Stimulated activated naive B cell treated with anti-CD40 and anti-IgM and Interleukin-4, amounts not matched to agents 10 μg/mL and 1 μg/mL and 100 μg/mL, for 72 hours (primary cell): ENCODE measurements at regions not wholly inside any gene's neighbourhood (a gene's known extent, or its start where the extent isn't known, plus 50 kb on each side); places are given as distances from the start of the nearest gene placed in this dataset.
A peak's percentile ranks its signal among the peaks of the same experiment; 100 is the strongest.
"Not testable (repeated sequence)": the region's sequence is repeated elsewhere in the genome, so short reads cannot be mapped to it uniquely, and the experiment has no call there.

Source experiments
- ATAC-seq, 2 donors: fragments of 150-1000 bp; cut with Tn5 transposase; replicated peaks; 2 replicates each; pipeline ENCODE4 v1.10.0; 2021; ENCODE audit warnings: moderate library complexity in 1 of 2
- DNase-seq: peaks from one replicate; pipeline ENCODE4 v3.0.0; 2021
- H3K27ac Mint-ChIP-seq: one replicate; pipeline ENCODE4 v1.8.0; 2022; ENCODE audit warnings: mild to moderate bottlenecking, mixed read lengths
- H3K27me3 Mint-ChIP-seq, 2 donors: one replicate each; pipeline ENCODE4 v1.8.0; 2022; ENCODE audit warnings: mixed read lengths in 2 of 2
- H3K36me3 Mint-ChIP-seq, 2 donors: one replicate each; pipeline ENCODE4 v1.8.0; 2022; ENCODE audit warnings: mixed read lengths in 2 of 2, mild to moderate bottlenecking in 1 of 2
- H3K4me1 Mint-ChIP-seq, 2 donors: one replicate each; pipeline ENCODE4 v1.8.0; 2022; ENCODE audit warnings: mixed read lengths in 2 of 2, mild to moderate bottlenecking in 1 of 2
- H3K4me3 Mint-ChIP-seq, 2 donors: one replicate each; pipeline ENCODE4 v1.8.0; 2022; ENCODE audit warnings: mild to moderate bottlenecking in 2 of 2, mixed read lengths in 2 of 2, moderate library complexity in 1 of 2
- H3K9me3 Mint-ChIP-seq, 2 donors: one replicate each; pipeline ENCODE4 v1.8.0; 2022; ENCODE audit warnings: mixed read lengths in 2 of 2, mild to moderate bottlenecking in 1 of 2

GRCh38 chr11:71638801-71639519 is 56.3 kb upstream of the KRTAP5-11 start:
- not testable (repeated sequence) for H3K27ac Mint-ChIP-seq, H3K4me1 Mint-ChIP-seq, H3K9me3 Mint-ChIP-seq, H3K36me3 Mint-ChIP-seq
- Mint-ChIP-seq H3K27me3 (peaks cover 40 to 49% of the 10 kb centered on the region in 2 donors), H3K4me3 (peak overlapping the region; percentile 48 to 57)
- DNase-seq (peak; percentile 42), ATAC-seq (peak in 1 of 2 donors; percentile 65)

- H3K4me3 Mint-ChIP-seq = peak overlapping the region; percentile 48 to 57
- not testable (repeated sequence) for H3K36me3 Mint-ChIP-seq
Measured at GRCh38 chr11:71639520-71639849, 56.8 kb upstream of the KRTAP5-11 start.

GRCh38 chr11:71639916-71640315 is 57.2 kb upstream of the KRTAP5-11 start:
- ATAC-seq, H3K4me1 Mint-ChIP-seq, H3K36me3 Mint-ChIP-seq, DNase-seq, H3K9me3 Mint-ChIP-seq, H3K27ac Mint-ChIP-seq: not testable (repeated sequence)
- H3K27me3 Mint-ChIP-seq = peaks cover 43 to 51% of the 10 kb centered on the region in 2 donors
- peak overlapping the region in 1 of 2 donors; percentile 68 for H3K4me3 Mint-ChIP-seq

More at GRCh38 chr11:71639520-71639849, 56.8 kb upstream of the KRTAP5-11 start:
- not testable (repeated sequence) for H3K4me1 Mint-ChIP-seq, H3K27ac Mint-ChIP-seq, DNase-seq, ATAC-seq, H3K9me3 Mint-ChIP-seq
- H3K27me3 Mint-ChIP-seq = peaks cover 40 to 49% of the 10 kb centered on the region in 2 donors

GRCh38 chr11:71647078-71647477 is 64.4 kb upstream of the KRTAP5-11 start:
- not testable (repeated sequence) for H3K4me1 Mint-ChIP-seq

GRCh38 chr11:71652998-71653397 is 70.3 kb upstream of the KRTAP5-11 start:
- not testable (repeated sequence) for ATAC-seq, H3K36me3 Mint-ChIP-seq, DNase-seq, H3K4me3 Mint-ChIP-seq, H3K9me3 Mint-ChIP-seq, H3K4me1 Mint-ChIP-seq, H3K27me3 Mint-ChIP-seq
- peak overlapping the region; percentile 1 for H3K27ac Mint-ChIP-seq

More at GRCh38 chr11:71647078-71647477, 64.4 kb upstream of the KRTAP5-11 start:
- H3K27me3 Mint-ChIP-seq = peaks cover 5 to 20% of the 10 kb centered on the region in 2 donors
- not testable (repeated sequence) for ATAC-seq, H3K36me3 Mint-ChIP-seq, H3K4me3 Mint-ChIP-seq, DNase-seq, H3K27ac Mint-ChIP-seq, H3K9me3 Mint-ChIP-seq

- H3K27ac Mint-ChIP-seq, H3K4me3 Mint-ChIP-seq, H3K4me1 Mint-ChIP-seq, DNase-seq, H3K36me3 Mint-ChIP-seq, H3K27me3 Mint-ChIP-seq, H3K9me3 Mint-ChIP-seq, ATAC-seq: not testable (repeated sequence)
Measured at GRCh38 chr11:71654423-71654822, 71.7 kb upstream of the KRTAP5-11 start.

- ATAC-seq, DNase-seq, H3K4me3 Mint-ChIP-seq, H3K27me3 Mint-ChIP-seq, H3K9me3 Mint-ChIP-seq, H3K4me1 Mint-ChIP-seq, H3K36me3 Mint-ChIP-seq, H3K27ac Mint-ChIP-seq: not testable (repeated sequence)
Measured at GRCh38 chr11:71655041-71655440, 72.4 kb upstream of the KRTAP5-11 start.

GRCh38 chr11:71656513-71656912 is 73.8 kb upstream of the KRTAP5-11 start:
- H3K27ac Mint-ChIP-seq, H3K9me3 Mint-ChIP-seq, DNase-seq, H3K4me3 Mint-ChIP-seq, ATAC-seq, H3K36me3 Mint-ChIP-seq, H3K4me1 Mint-ChIP-seq: not testable (repeated sequence)
- H3K27me3 Mint-ChIP-seq = peaks cover 6 to 15% of the 10 kb centered on the region in 2 donors

GRCh38 chr11:71664941-71665340 is 82.3 kb upstream of the KRTAP5-11 start:
- ATAC-seq, H3K4me1 Mint-ChIP-seq, H3K27ac Mint-ChIP-seq, H3K4me3 Mint-ChIP-seq, DNase-seq, H3K9me3 Mint-ChIP-seq, H3K36me3 Mint-ChIP-seq: not testable (repeated sequence)
- H3K27me3 Mint-ChIP-seq = peaks cover 16 to 25% of the 10 kb centered on the region in 2 donors

GRCh38 chr11:71698110-71698509 is 115.4 kb upstream of the KRTAP5-11 start:
- not testable (repeated sequence) for H3K4me1 Mint-ChIP-seq, H3K36me3 Mint-ChIP-seq, H3K27ac Mint-ChIP-seq, ATAC-seq, H3K4me3 Mint-ChIP-seq, DNase-seq
- peaks cover 5 to 14% of the 10 kb centered on the region in 2 donors for H3K9me3 Mint-ChIP-seq
- peaks cover 5 to 17% of the 10 kb centered on the region in 2 donors for H3K27me3 Mint-ChIP-seq

GRCh38 chr11:71698961-71699360 is 116.3 kb upstream of the KRTAP5-11 start:
- DNase-seq, ATAC-seq, H3K4me3 Mint-ChIP-seq, H3K4me1 Mint-ChIP-seq, H3K27ac Mint-ChIP-seq, H3K36me3 Mint-ChIP-seq: not testable (repeated sequence)
- H3K9me3 Mint-ChIP-seq = peaks cover 5 to 14% of the 10 kb centered on the region in 2 donors
- peaks cover 5 to 18% of the 10 kb centered on the region in 2 donors for H3K27me3 Mint-ChIP-seq

- H3K27ac Mint-ChIP-seq, H3K4me1 Mint-ChIP-seq, DNase-seq, H3K4me3 Mint-ChIP-seq, ATAC-seq, H3K36me3 Mint-ChIP-seq: not testable (repeated sequence)
- Mint-ChIP-seq H3K9me3 (peaks cover 5 to 14% of the 10 kb centered on the region in 2 donors), H3K27me3 (peaks cover 5 to 22% of the 10 kb centered on the region in 2 donors)
Measured at GRCh38 chr11:71701435-71702291, 119.0 kb upstream of the KRTAP5-11 start.

- H3K4me3 Mint-ChIP-seq, H3K27ac Mint-ChIP-seq, ATAC-seq, H3K36me3 Mint-ChIP-seq, H3K4me1 Mint-ChIP-seq, DNase-seq: not testable (repeated sequence)
- Mint-ChIP-seq H3K9me3 (peaks cover 5 to 12% of the 10 kb centered on the region in 2 donors), H3K27me3 (peaks cover 24 to 28% of the 10 kb centered on the region in 2 donors)
Measured at GRCh38 chr11:71705086-71705737, 122.5 kb upstream of the KRTAP5-11 start.

- not testable (repeated sequence) for H3K36me3 Mint-ChIP-seq, H3K27ac Mint-ChIP-seq, H3K4me1 Mint-ChIP-seq, H3K4me3 Mint-ChIP-seq, DNase-seq, ATAC-seq
- Mint-ChIP-seq H3K27me3 (peaks cover 24 to 28% of the 10 kb centered on the region in 2 donors), H3K9me3 (peaks cover 5 to 12% of the 10 kb centered on the region in 2 donors)
Measured at GRCh38 chr11:71705738-71706432, 123.2 kb upstream of the KRTAP5-11 start.
